ENCODE measurements at regions not wholly inside any gene's neighbourhood (a gene's known extent, or its start where the extent isn't known, plus 50 kb on each side); places are given as distances from the start of the nearest gene placed in this dataset.

GRCh38 chr21:35461700-35462099 lies 412.6 kb upstream of the RUNX1 start:
- Histone ChIP-seq H3K9me3 (no peaks in the 10 kb centered on the region), H3K4me1 (no peaks in the 10 kb centered on the region), H3K4me3 (no peak overlapping the region), H3K27ac (no peak overlapping the region), H3K36me3 (no peaks in the 10 kb centered on the region), H3K27me3 (no peaks in the 10 kb centered on the region)
- no peak for DNase-seq (ENCODE audit: low spot score in 2 of 2)
- 71 to 84% methylated on average over 2 of the region's 2 CpGs for WGBS, 2 donors
- no peak for TF ChIP-seq EP300 (IDR thresholded peaks at IDR 0.05)
- no peak for TF ChIP-seq POLR2A (IDR thresholded peaks at IDR 0.05)
- no peak for TF ChIP-seq CTCF (IDR thresholded peaks at IDR 0.05)

- H3K27me3 ChIP-seq = no peaks in the 10 kb centered on the region
- H3K4me1 ChIP-seq = no peaks in the 10 kb centered on the region
- DNase-seq (ENCODE audit: low spot score in 2 of 2) = no peak
- 79 to 80% methylated on average over 9 of the region's 9 CpGs for WGBS, 2 donors
- H3K4me3 ChIP-seq = no peak overlapping the region
- no peaks in the 10 kb centered on the region for H3K9me3 ChIP-seq
- no peak overlapping the region for H3K27ac ChIP-seq
- TF ChIP-seq EP300 (IDR thresholded peaks at IDR 0.05) (no peak), POLR2A (IDR thresholded peaks at IDR 0.05) (no peak), CTCF (IDR thresholded peaks at IDR 0.05) (no peak)
- no peaks in the 10 kb centered on the region for H3K36me3 ChIP-seq
These were observed 411.3 kb upstream of the RUNX1 start for GRCh38 chr21:35460441-35460840.

GRCh38 chr21:35458405-35458804 lies 409.3 kb upstream of the RUNX1 start:
- no peak for DNase-seq (ENCODE audit: low spot score in 2 of 2)
- H3K4me3 ChIP-seq = no peak overlapping the region
- H3K36me3 ChIP-seq = no peaks in the 10 kb centered on the region
- WGBS, 2 donors = 38 to 49% methylated on average over 5 of the region's 5 CpGs
- H3K4me1 ChIP-seq = no peaks in the 10 kb centered on the region
- H3K27me3 ChIP-seq = no peaks in the 10 kb centered on the region
- H3K27ac ChIP-seq = no peak overlapping the region
- TF ChIP-seq CTCF (IDR thresholded peaks at IDR 0.05) (no peak), POLR2A (IDR thresholded peaks at IDR 0.05) (no peak)
- no peaks in the 10 kb centered on the region for H3K9me3 ChIP-seq

- no peak for DNase-seq (ENCODE audit: low spot score in 2 of 2)
- WGBS, 2 donors = 89 to 92% methylated on average over 8 of the region's 8 CpGs
- TF ChIP-seq POLR2A (IDR thresholded peaks at IDR 0.05) (no peak), EP300 (IDR thresholded peaks at IDR 0.05) (no peak), CTCF (IDR thresholded peaks at IDR 0.05) (no peak)
These were observed 408.1 kb upstream of the RUNX1 start for GRCh38 chr21:35457097-35457804.

GRCh38 chr21:35451276-35451675 lies 402.2 kb upstream of the RUNX1 start:
- TF ChIP-seq EP300 (IDR thresholded peaks at IDR 0.05) = no peak
- TF ChIP-seq CTCF (IDR thresholded peaks at IDR 0.05) = no peak
- 92 to 100% methylated on average over 1 of the region's 1 CpG for WGBS, 2 donors
- Histone ChIP-seq H3K4me3 (no peak overlapping the region), H3K27me3 (no peaks in the 10 kb centered on the region), H3K9me3 (no peaks in the 10 kb centered on the region), H3K4me1 (no peaks in the 10 kb centered on the region), H3K36me3 (no peaks in the 10 kb centered on the region), H3K27ac (no peak overlapping the region)
- DNase-seq (ENCODE audit: low spot score in 2 of 2) = no peak

More at GRCh38 chr21:35457097-35457804, 408.1 kb upstream of the RUNX1 start:
- H3K4me1 ChIP-seq = no peaks in the 10 kb centered on the region
- no peak overlapping the region for H3K27ac ChIP-seq
- H3K4me3 ChIP-seq = no peak overlapping the region
- H3K9me3 ChIP-seq = no peaks in the 10 kb centered on the region
- no peaks in the 10 kb centered on the region for H3K36me3 ChIP-seq
- no peaks in the 10 kb centered on the region for H3K27me3 ChIP-seq

All from tibial nerve (tissue), 4 donors.